Endothelial cell of umbilical vein (primary cell): ENCODE measurements at regions not wholly inside any gene's neighbourhood (a gene's known extent, or its start where the extent isn't known, plus 50 kb on each side); places are given as distances from the start of the nearest gene placed in this dataset.

Experiments used
- CTCF ChIP-seq, 2 donors: IDR thresholded peaks; 1 replicate in 1 of 2; 2 replicates in 1 of 2; pipeline ENCODE4 v1.5.1; 2011; ENCODE audit warnings: low read length in 2 of 2, mild to moderate bottlenecking in 2 of 2, moderate library complexity in 2 of 2, control low read depth in 1 of 2, inconsistent platforms in 1 of 2, low read depth in 1 of 2; ENCODE audit not compliant: insufficient read depth in 1 of 2; ENCODE audit errors: extremely low read depth in 1 of 2
- FOS ChIP-seq: IDR thresholded peaks from 2 replicates; pipeline ENCODE4 v1.6.1; 2011; ENCODE audit warnings: mild to moderate bottlenecking, low read length, moderate library complexity, borderline replicate concordance; ENCODE audit not compliant: insufficient read depth
- JUN ChIP-seq: IDR thresholded peaks from 2 replicates; pipeline ENCODE4 v1.6.1; 2011; ENCODE audit warnings: borderline replicate concordance, low read depth; ENCODE audit not compliant: insufficient read length, insufficient read depth
- MAX ChIP-seq: IDR thresholded peaks from 2 replicates; pipeline ENCODE4 v1.6.1; 2011; ENCODE audit not compliant: insufficient read depth, insufficient read length
- MYC ChIP-seq: IDR thresholded peaks from one replicate; pipeline ENCODE4 v1.6.1; 2011; ENCODE audit warnings: mild to moderate bottlenecking, low read depth, low read length
- POLR2A ChIP-seq: IDR thresholded peaks from 2 replicates; pipeline ENCODE4 v1.6.1; 2012; ENCODE audit warnings: low read depth, mild to moderate bottlenecking, control low read depth, low read length
- POLR2AphosphoS5 ChIP-seq: IDR thresholded peaks from 2 replicates; pipeline ENCODE4 v1.6.1; 2012; ENCODE audit warnings: low read depth, mild to moderate bottlenecking, control low read depth, low read length, moderate library complexity; ENCODE audit not compliant: insufficient read depth

- TF ChIP-seq POLR2A (no peak), CTCF (IDR thresholded peaks at IDR 0.05; ENCODE audit: extremely low read depth in 1 of 2, insufficient read depth in 1 of 2, low read depth in 1 of 2, low read length in 2 of 2) (no peak), MAX (no peak), MYC (no peak), POLR2AphosphoS5 (no peak), JUN (no peak), FOS (no peak)
These were observed 77.6 kb upstream of the EYA2 start for GRCh38 chr20:46816886-46817638.
